Spleen (tissue), 11 donors: ENCODE measurements at regions not wholly inside any gene's neighbourhood (a gene's known extent, or its start where the extent isn't known, plus 50 kb on each side); places are given as distances from the start of the nearest gene placed in this dataset.

ENCODE experiments used
- DNase-seq: peaks from one replicate; pipeline ENCODE4 v3.0.0-alpha.2; 2020
- H3K27ac ChIP-seq, 8 donors: fragments of 200-600 bp; sonication (generic) in 7 of 8; 1 replicate in 4 of 8; 2 replicates in 4 of 8; pipeline versions ENCODE4 v1.5.0 to v1.8.0; 2016 to 2021; ENCODE audit warnings: inconsistent platforms in 4 of 8, mild to moderate bottlenecking in 4 of 8, moderate library complexity in 1 of 8
- H3K27me3 ChIP-seq, 7 donors: fragments of 200-600 bp; sonication (generic) in 6 of 7; replicated peaks in 1 of 7; 1 replicate in 4 of 7; 2 replicates in 3 of 7; pipeline versions ENCODE4 v1.5.0 to v1.8.0; 2016 to 2021; ENCODE audit warnings: inconsistent platforms in 3 of 7, mild to moderate bottlenecking in 1 of 7
- H3K36me3 ChIP-seq, 6 donors: fragments of 200-600 bp; sonication (generic) in 5 of 6; 1 replicate in 4 of 6; 2 replicates in 2 of 6; pipeline versions ENCODE4 v1.5.0 to v1.8.0; 2016 to 2021; ENCODE audit warnings: inconsistent platforms in 2 of 6
- H3K4me1 ChIP-seq, 6 donors: fragments of 200-600 bp; sonication (generic) in 5 of 6; 1 replicate in 3 of 6; 2 replicates in 3 of 6; pipeline versions ENCODE4 v1.5.0 to v1.8.0; 2016 to 2021; ENCODE audit warnings: inconsistent platforms in 3 of 6
- H3K4me3 ChIP-seq, 8 donors: fragments of 200-600 bp; sonication (generic) in 7 of 8; 1 replicate in 4 of 8; 2 replicates in 4 of 8; pipeline versions ENCODE4 v1.5.0 to v1.8.0; 2016 to 2021; ENCODE audit warnings: inconsistent platforms in 4 of 8, mild to moderate bottlenecking in 4 of 8, moderate library complexity in 2 of 8
- H3K9me3 ChIP-seq, 8 donors: fragments of 200-600 bp; sonication (generic) in 7 of 8; 1 replicate in 4 of 8; 2 replicates in 4 of 8; pipeline versions ENCODE4 v1.5.0 to v1.8.0; 2016 to 2021; ENCODE audit warnings: inconsistent platforms in 4 of 8
- POLR2A ChIP-seq, 3 donors: fragments of 450-650 bp; IDR thresholded peaks; one replicate each; pipeline ENCODE4 v1.5.1; 2017; ENCODE audit warnings: antibody characterized with exemption in 3 of 3, mild to moderate bottlenecking in 1 of 3
- POLR2AphosphoS5 ChIP-seq, 3 donors: sonication (generic); formaldehyde crosslinking; IDR thresholded peaks; one replicate each; pipeline ENCODE4 v1.5.1; 2017; ENCODE audit warnings: antibody characterized with exemption in 3 of 3
- WGBS, 5 donors: extraction: QIAGEN DNeasy Blood & Tissue Kit in 3 of 5; methylation state at CpG; one replicate each; pipeline versions ENCODE4 v1.1.5 to v1.1.7; 2013 to 2018; 5-methylcytosine and 5-hydroxymethylcytosine counted together
- intact Hi-C: fragments of 100-400 bp; cut with DNase I; formaldehyde crosslinking; loops from one replicate; pipeline ENCODE4 v1.15.0; 2023; ENCODE audit warnings: low total_unique reads
- TF ChIP-seq, protein P1 (sequence below), 11 experiments: fragments of 200-600 bp in 7 of 11; fragments of 450-650 bp in 4 of 11; sonication (generic) in 4 of 11; IDR thresholded peaks in 8 of 11; conservative IDR thresholded peaks in 3 of 11; 1 replicate in 7 of 11; 2 replicates in 4 of 11; pipeline versions ENCODE4 v1.4.0 to v1.8.0; 2016 to 2021; ENCODE audit warnings: antibody characterized with exemption in 11 of 11, inconsistent platforms in 4 of 11, mild to moderate bottlenecking in 1 of 11
- donor health status: healthy with polysubstance abuse.
- donor health status: DM: no; HTN: no; CAD: no; lungs with moderate emphysema.
- donor health status: DM: no; HTN: no; CAD: no.
- donor health status: Bipolar disorder and iron deficiency.
- donor health status: healthy.
- donor health status: DM: no; HTN: no; CAD: no.
- donor health status: DM: yes; HTN: yes; CAD: no.

DNA sequence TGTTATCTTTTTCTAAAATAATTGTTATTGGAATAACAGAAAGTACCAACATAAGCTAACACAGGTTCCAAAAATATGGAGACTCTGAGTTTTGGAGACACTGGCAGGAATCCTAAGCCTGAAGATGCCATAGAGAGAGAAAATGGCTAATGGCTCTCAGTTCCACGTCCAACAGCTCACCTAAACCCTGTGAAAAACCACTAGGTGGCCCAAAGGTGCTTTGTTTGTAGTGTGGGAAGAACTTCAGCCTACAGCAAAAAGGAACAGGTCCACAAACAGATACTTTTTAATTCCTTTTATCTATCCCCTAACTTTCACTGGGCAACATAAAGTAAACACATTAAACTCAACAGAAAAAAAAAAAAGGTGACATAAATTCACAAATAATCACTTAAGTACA, 272.3 kb downstream of the SEMA3D start:
- no peaks in the 10 kb centered on the region for H3K4me1 ChIP-seq
- no peaks in the 10 kb centered on the region for H3K36me3 ChIP-seq
- intact Hi-C loops = no loop called here
- no peaks in the 10 kb centered on the region for H3K27me3 ChIP-seq
- no peak for DNase-seq
- TF ChIP-seq POLR2AphosphoS5 (IDR thresholded peaks at IDR 0.05) (no peak), POLR2A (IDR thresholded peaks at IDR 0.05) (no peak)
- TF ChIP-seq, protein P1, sequence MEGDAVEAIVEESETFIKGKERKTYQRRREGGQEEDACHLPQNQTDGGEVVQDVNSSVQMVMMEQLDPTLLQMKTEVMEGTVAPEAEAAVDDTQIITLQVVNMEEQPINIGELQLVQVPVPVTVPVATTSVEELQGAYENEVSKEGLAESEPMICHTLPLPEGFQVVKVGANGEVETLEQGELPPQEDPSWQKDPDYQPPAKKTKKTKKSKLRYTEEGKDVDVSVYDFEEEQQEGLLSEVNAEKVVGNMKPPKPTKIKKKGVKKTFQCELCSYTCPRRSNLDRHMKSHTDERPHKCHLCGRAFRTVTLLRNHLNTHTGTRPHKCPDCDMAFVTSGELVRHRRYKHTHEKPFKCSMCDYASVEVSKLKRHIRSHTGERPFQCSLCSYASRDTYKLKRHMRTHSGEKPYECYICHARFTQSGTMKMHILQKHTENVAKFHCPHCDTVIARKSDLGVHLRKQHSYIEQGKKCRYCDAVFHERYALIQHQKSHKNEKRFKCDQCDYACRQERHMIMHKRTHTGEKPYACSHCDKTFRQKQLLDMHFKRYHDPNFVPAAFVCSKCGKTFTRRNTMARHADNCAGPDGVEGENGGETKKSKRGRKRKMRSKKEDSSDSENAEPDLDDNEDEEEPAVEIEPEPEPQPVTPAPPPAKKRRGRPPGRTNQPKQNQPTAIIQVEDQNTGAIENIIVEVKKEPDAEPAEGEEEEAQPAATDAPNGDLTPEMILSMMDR (IDR thresholded peaks at IDR 0.05 in 8 of 11, conservative IDR thresholded peaks at IDR 0.05 in 3 of 11) = no peak
- H3K4me3 ChIP-seq = no peak overlapping the region
- H3K9me3 ChIP-seq = peaks cover 0 to 12% (median 8%) of the 10 kb centered on the region in 8 donors
- H3K27ac ChIP-seq = no peak overlapping the region
- 53 to 76% (median 58%) methylated on average over 1 of the region's 1 CpG for whole genome bisulfite sequencing, 5 donors

DNA sequence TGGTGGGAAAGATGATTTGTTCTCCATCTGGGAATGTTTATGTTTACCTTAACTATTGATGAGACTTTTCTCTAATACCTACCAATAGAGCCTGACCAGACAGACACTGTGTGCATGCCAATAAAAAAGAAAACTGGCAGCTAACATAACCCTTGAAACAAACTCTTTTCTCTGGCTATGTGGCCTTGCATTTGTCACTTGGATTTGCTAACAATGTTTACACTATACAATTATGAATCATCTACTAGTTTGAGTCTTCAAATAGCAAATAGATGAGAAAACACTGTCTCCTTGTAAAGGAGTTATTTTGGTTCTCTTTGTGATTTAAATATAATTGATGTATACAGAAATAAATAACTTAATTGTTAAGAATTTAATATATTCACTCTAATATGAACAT, 273.1 kb downstream of the SEMA3D start:
- TF ChIP-seq POLR2AphosphoS5 (IDR thresholded peaks at IDR 0.05) (no peak), POLR2A (IDR thresholded peaks at IDR 0.05) (no peak)
- TF ChIP-seq, protein P1 (IDR thresholded peaks at IDR 0.05 in 8 of 11, conservative IDR thresholded peaks at IDR 0.05 in 3 of 11) = no peak
- Histone ChIP-seq H3K4me1 (no peaks in the 10 kb centered on the region), H3K9me3 (peaks cover 0 to 4% (median 0%) of the 10 kb centered on the region in 8 donors), H3K4me3 (no peak overlapping the region), H3K27me3 (no peaks in the 10 kb centered on the region), H3K27ac (no peak overlapping the region), H3K36me3 (no peaks in the 10 kb centered on the region)
- intact Hi-C loops = no loop called here
- DNase-seq = no peak

DNA sequence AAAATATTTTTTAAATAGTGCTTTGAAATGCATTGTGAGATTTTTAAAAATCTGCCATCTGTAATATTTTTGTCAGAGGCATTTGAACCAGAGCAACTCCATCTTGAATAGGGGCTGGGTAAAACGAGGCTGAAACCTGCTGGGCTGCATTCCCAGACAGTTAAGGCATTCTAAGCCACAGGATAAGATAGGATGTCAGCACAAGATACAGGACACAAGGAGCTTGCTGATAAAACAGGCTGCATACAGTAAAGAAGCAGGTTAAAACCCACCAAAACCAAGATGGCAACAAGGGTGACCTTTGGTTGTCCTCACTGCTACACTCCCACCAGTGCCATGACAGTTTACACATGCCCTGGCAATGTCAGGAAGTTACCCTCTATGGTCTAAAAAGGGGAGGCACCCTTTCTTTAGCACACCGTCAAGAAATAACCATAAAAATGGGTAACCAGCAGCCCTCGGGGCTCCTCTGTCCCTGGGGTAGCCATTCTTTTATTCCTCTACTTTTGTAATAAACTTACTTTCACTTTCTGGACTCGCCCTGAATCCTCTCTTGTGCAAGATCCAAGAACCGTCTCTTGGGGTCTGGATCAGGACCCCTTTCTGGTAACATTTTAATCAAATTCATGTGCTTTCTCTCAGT, 273.7 kb downstream of the SEMA3D start:
- H3K27me3 ChIP-seq = no peaks in the 10 kb centered on the region
- 63 to 82% (median 70%) methylated on average over 5 of the region's 5 CpGs for WGBS, 5 donors
- TF ChIP-seq, protein P1 (IDR thresholded peaks at IDR 0.05 in 8 of 11, conservative IDR thresholded peaks at IDR 0.05 in 3 of 11) = no peak
- TF ChIP-seq POLR2A (IDR thresholded peaks at IDR 0.05) (no peak), POLR2AphosphoS5 (IDR thresholded peaks at IDR 0.05) (no peak)
- no peak overlapping the region for H3K27ac ChIP-seq
- no peak overlapping the region for H3K4me3 ChIP-seq
- H3K4me1 ChIP-seq = no peaks in the 10 kb centered on the region
- H3K36me3 ChIP-seq = no peaks in the 10 kb centered on the region
- H3K9me3 ChIP-seq = no peaks in the 10 kb centered on the region
- intact Hi-C loops = no loop called here
- DNase-seq = no peak

DNA sequence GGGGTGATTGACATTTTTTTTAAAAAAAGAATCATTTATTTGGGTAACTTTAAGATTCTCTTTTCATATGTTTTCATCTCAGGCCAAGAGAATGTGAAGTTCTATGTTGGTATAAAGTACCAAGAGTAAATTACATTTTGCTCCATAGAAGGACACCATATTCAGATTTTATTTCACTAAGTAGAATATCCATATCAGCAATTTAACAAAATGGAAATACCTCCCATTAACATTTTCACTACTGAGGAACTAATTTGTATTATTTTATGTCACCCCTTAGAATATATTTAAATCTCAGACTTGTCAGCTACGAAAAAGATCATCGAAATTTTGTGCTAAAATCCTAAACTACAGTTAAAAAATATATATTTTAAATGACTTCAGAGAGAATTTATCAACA, 274.3 kb downstream of the SEMA3D start:
- intact Hi-C loops = no loop called here
- no peaks in the 10 kb centered on the region for H3K9me3 ChIP-seq
- H3K36me3 ChIP-seq = no peaks in the 10 kb centered on the region
- 81 to 91% (median 87%) methylated on average over 2 of the region's 2 CpGs for WGBS, 5 donors
- no peak overlapping the region for H3K27ac ChIP-seq
- DNase-seq = no peak
- no peak overlapping the region for H3K4me3 ChIP-seq
- H3K27me3 ChIP-seq = no peaks in the 10 kb centered on the region
- no peaks in the 10 kb centered on the region for H3K4me1 ChIP-seq
- no peak for TF ChIP-seq POLR2A (IDR thresholded peaks at IDR 0.05)
- TF ChIP-seq, protein P1 (IDR thresholded peaks at IDR 0.05 in 8 of 11, conservative IDR thresholded peaks at IDR 0.05 in 3 of 11) = no peak
- no peak for TF ChIP-seq POLR2AphosphoS5 (IDR thresholded peaks at IDR 0.05)
